HFF-Myc (cell line): ENCODE measurements at regions not wholly inside any gene's neighbourhood (a gene's known extent, or its start where the extent isn't known, plus 50 kb on each side); places are given as distances from the start of the nearest gene placed in this dataset.

ENCODE experiments used
- DNase-seq: peaks from one replicate; pipeline ENCODE4 v3.0.0-alpha.2; 2011; ENCODE audit warnings: low read depth; ENCODE audit errors: extremely low read depth
- H3K4me3 ChIP-seq: replicated peaks from 2 replicates; pipeline ENCODE4 v1.5.1; 2011; ENCODE audit warnings: low read depth, mild to moderate bottlenecking, control low read depth, low read length
- CTCF ChIP-seq: IDR thresholded peaks from 2 replicates; pipeline ENCODE4 v1.5.1; 2012; ENCODE audit warnings: mild to moderate bottlenecking, low read depth, low read length, control low read depth; ENCODE audit errors: missing control alignments

- TF ChIP-seq CTCF: peak; percentile 17
- no peak overlapping the region for H3K4me3 ChIP-seq
- no peak for DNase-seq
Observed at GRCh38 chr9:81103597-81104471, 585.5 kb downstream of the TLE1 start.

GRCh38 chr9:81097131-81097847 is 592.1 kb downstream of the TLE1 start:
- H3K4me3 ChIP-seq: no peak overlapping the region
- DNase-seq: no peak
- no peak for TF ChIP-seq CTCF

- H3K4me3 ChIP-seq: no peak overlapping the region
- no peak for DNase-seq
- no peak for TF ChIP-seq CTCF
Observed at GRCh38 chr9:81096625-81097024, 592.7 kb downstream of the TLE1 start.

- no peak overlapping the region for H3K4me3 ChIP-seq
- DNase-seq: no peak
- TF ChIP-seq CTCF: no peak
Observed at GRCh38 chr9:81092057-81092456, 597.3 kb downstream of the TLE1 start.

- DNase-seq: no peak
Observed at GRCh38 chr9:81088341-81088740, 601.0 kb downstream of the TLE1 start.

GRCh38 chr9:81086416-81086815 is 602.9 kb downstream of the TLE1 start:
- TF ChIP-seq CTCF: no peak
- no peak for DNase-seq
- H3K4me3 ChIP-seq: no peak overlapping the region

More at GRCh38 chr9:81088341-81088740, 601.0 kb downstream of the TLE1 start:
- H3K4me3 ChIP-seq: no peak overlapping the region
- no peak for TF ChIP-seq CTCF
